ENCODE measurements at regions not wholly inside any gene's neighbourhood (a gene's known extent, or its start where the extent isn't known, plus 50 kb on each side); places are given as distances from the start of the nearest gene placed in this dataset.

- ChIA-PET CTCF (no interaction called here), POLR2A (no interaction called here)
- no peaks in the 10 kb centered on the region for H3K9me3 Mint-ChIP-seq (ENCODE audit: unreplicated experiment)
- no peak overlapping the region for H3K4me3 Mint-ChIP-seq (ENCODE audit: unreplicated experiment)
- no peaks in the 10 kb centered on the region for H3K36me3 ChIP-seq (ENCODE audit: control insufficient read depth, insufficient read depth, low read length)
- H3K36me3 Mint-ChIP-seq (ENCODE audit: insufficient read depth, unreplicated experiment) = no peaks in the 10 kb centered on the region
- no peaks in the 10 kb centered on the region for H3K27me3 ChIP-seq (replicated peaks; ENCODE audit: control insufficient read depth, insufficient read depth, low read length)
- no peak overlapping the region for H3K4me3 ChIP-seq (ENCODE audit: low read depth, low read length)
- H3K4me1 Mint-ChIP-seq (ENCODE audit: low read depth, unreplicated experiment) = no peaks in the 10 kb centered on the region
- no peak overlapping the region for H3K27ac Mint-ChIP-seq (ENCODE audit: unreplicated experiment)
- TF ChIP-seq CTCF (IDR thresholded peaks at IDR 0.05; ENCODE audit: insufficient read depth in 1 of 2, low read depth in 1 of 2, low read length in 1 of 2, severe bottlenecking in 1 of 2, unreplicated experiment in 1 of 2) = no peak
- no peaks in the 10 kb centered on the region for H3K9me3 ChIP-seq
- BruUV-seq (replicated peaks) = no TSS peak
- no peaks in the 10 kb centered on the region for H3K4me1 ChIP-seq
- no peak for DNase-seq
- intact Hi-C loops (cut with micrococcal nuclease; ENCODE audit: unreplicated experiment) = no loop called here
- H3K27me3 Mint-ChIP-seq (ENCODE audit: insufficient read depth, unreplicated experiment) = peaks cover 2% of the 10 kb centered on the region
Observed at GRCh38 chr1:88293691-88294190, 390.3 kb upstream of the PKN2 start.

DNA sequence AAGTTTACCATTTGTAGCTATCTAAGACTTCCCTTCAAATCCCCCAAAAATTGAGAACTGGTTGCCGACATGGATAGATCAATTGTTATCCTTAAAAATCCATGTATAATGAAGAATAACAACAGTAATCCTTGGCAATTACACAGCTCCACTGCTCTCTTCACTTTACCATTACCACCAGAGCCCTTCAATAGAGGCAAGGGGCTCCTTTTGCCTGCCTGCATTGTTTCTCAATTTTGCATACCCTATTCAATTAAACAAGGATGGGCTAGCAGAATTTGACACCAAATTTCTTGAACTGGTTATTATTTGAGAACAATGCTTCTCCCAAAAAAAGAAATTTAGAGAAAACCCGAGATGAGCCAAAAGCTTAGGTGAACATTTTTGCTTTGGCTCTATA is 387.8 kb upstream of the PKN2 start:
- H3K36me3 ChIP-seq (ENCODE audit: control insufficient read depth, insufficient read depth, low read length) = no peaks in the 10 kb centered on the region
- no peak for DNase-seq
- Mint-ChIP-seq H3K9me3 (ENCODE audit: unreplicated experiment) (no peaks in the 10 kb centered on the region), H3K4me3 (ENCODE audit: unreplicated experiment) (no peak overlapping the region), H3K27ac (ENCODE audit: unreplicated experiment) (no peak overlapping the region), H3K27me3 (ENCODE audit: insufficient read depth, unreplicated experiment) (peaks cover 2% of the 10 kb centered on the region), H3K4me1 (ENCODE audit: low read depth, unreplicated experiment) (no peaks in the 10 kb centered on the region), H3K36me3 (ENCODE audit: insufficient read depth, unreplicated experiment) (no peaks in the 10 kb centered on the region)
- no peaks in the 10 kb centered on the region for H3K27me3 ChIP-seq (replicated peaks; ENCODE audit: control insufficient read depth, insufficient read depth, low read length)
- H3K4me1 ChIP-seq = no peaks in the 10 kb centered on the region
- intact Hi-C loops (cut with micrococcal nuclease; ENCODE audit: unreplicated experiment) = no loop called here
- no peak overlapping the region for H3K4me3 ChIP-seq (ENCODE audit: low read depth, low read length)
- no TSS peak for BruUV-seq (replicated peaks)
- POLR2A ChIA-PET = interaction anchor here (0.6 kb wide), 1 partner anchor 967 kb away, joined by 9 read pairs; no protein-coding TSS in a partner anchor
- CTCF ChIA-PET = no interaction called here
- no peak for TF ChIP-seq CTCF (IDR thresholded peaks at IDR 0.05; ENCODE audit: insufficient read depth in 1 of 2, low read depth in 1 of 2, low read length in 1 of 2, severe bottlenecking in 1 of 2, unreplicated experiment in 1 of 2)
- H3K9me3 ChIP-seq = no peaks in the 10 kb centered on the region

DNA sequence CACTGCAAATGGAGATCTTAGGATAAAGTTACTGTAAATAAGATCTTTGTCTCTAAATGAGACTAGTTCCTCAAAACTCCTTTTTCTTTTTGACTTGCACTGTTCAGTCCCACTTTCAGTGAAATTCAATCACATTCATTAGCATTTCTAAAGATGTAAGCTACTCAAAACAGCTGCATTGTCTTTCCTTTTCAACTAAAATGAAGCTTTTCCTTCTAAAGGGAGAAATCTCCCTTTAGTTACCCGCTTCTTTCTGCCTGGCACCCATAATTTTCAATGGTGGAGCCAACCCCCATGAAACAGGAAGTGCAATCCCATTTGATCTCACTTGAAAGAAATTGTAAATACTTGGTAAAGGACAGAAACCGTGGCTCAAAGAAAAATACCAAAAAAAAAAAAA is 387.4 kb upstream of the PKN2 start:
- Mint-ChIP-seq H3K4me3 (ENCODE audit: unreplicated experiment) (no peak overlapping the region), H3K27ac (ENCODE audit: unreplicated experiment) (no peak overlapping the region), H3K36me3 (ENCODE audit: insufficient read depth, unreplicated experiment) (no peaks in the 10 kb centered on the region), H3K4me1 (ENCODE audit: low read depth, unreplicated experiment) (no peaks in the 10 kb centered on the region), H3K27me3 (ENCODE audit: insufficient read depth, unreplicated experiment) (peaks cover 2% of the 10 kb centered on the region), H3K9me3 (ENCODE audit: unreplicated experiment) (no peaks in the 10 kb centered on the region)
- no peaks in the 10 kb centered on the region for H3K9me3 ChIP-seq
- DNase-seq = no peak
- no peak for TF ChIP-seq CTCF (IDR thresholded peaks at IDR 0.05; ENCODE audit: insufficient read depth in 1 of 2, low read depth in 1 of 2, low read length in 1 of 2, severe bottlenecking in 1 of 2, unreplicated experiment in 1 of 2)
- CTCF ChIA-PET = no interaction called here
- no peak overlapping the region for H3K4me3 ChIP-seq (ENCODE audit: low read depth, low read length)
- no peaks in the 10 kb centered on the region for H3K4me1 ChIP-seq
- intact Hi-C loops (cut with micrococcal nuclease; ENCODE audit: unreplicated experiment) = no loop called here
- POLR2A ChIA-PET = interaction anchor here (0.6 kb wide), 1 partner anchor 968 kb away, joined by 9 read pairs; no protein-coding TSS in a partner anchor
- BruUV-seq (replicated peaks) = no TSS peak
- H3K27me3 ChIP-seq (replicated peaks; ENCODE audit: control insufficient read depth, insufficient read depth, low read length) = no peaks in the 10 kb centered on the region
- no peaks in the 10 kb centered on the region for H3K36me3 ChIP-seq (ENCODE audit: control insufficient read depth, insufficient read depth, low read length)

Data from Caco-2 (cell line).